K562 (cell line): ENCODE measurements at regions not wholly inside any gene's neighbourhood (a gene's known extent, or its start where the extent isn't known, plus 50 kb on each side); places are given as distances from the start of the nearest gene placed in this dataset.

Source experiments
- ELK1 ChIP-seq: sonication (generic); formaldehyde crosslinking; IDR thresholded peaks from 2 replicates; pipeline ENCODE4 v1.8.1; 2022; ENCODE audit warnings: missing genetic modification reagents
- NFIC ChIP-seq: fragments of 450-650 bp; IDR thresholded peaks from 2 replicates; pipeline ENCODE4 v1.6.1; 2017; ENCODE audit warnings: mild to moderate bottlenecking, inconsistent platforms
- NFYB ChIP-seq: IDR thresholded peaks from 2 replicates; pipeline ENCODE4 v1.6.1; 2011; ENCODE audit warnings: mild to moderate bottlenecking, moderate library complexity; ENCODE audit not compliant: insufficient read length; ENCODE audit errors: extremely low read depth
- UBTF ChIP-seq, 2 experiments: IDR thresholded peaks; 2 replicates each; pipeline ENCODE4 v1.6.1; 2012; ENCODE audit warnings: improper control_type of control experiment in 2 of 2, low read depth in 2 of 2, low read length in 2 of 2, borderline replicate concordance in 1 of 2
- ZNF239 ChIP-seq: fragments of 250-450 bp; sonication (Bioruptor Pico); IDR thresholded peaks from 2 replicates; pipeline ENCODE4 v1.4.0; 2020; ENCODE audit warnings: mild to moderate bottlenecking

- TF ChIP-seq UBTF (IDR thresholded peaks at IDR 0.05; ENCODE audit: borderline replicate concordance in 1 of 2, low read depth in 2 of 2, low read length in 2 of 2) (no peak), ELK1 (no peak), NFYB (no peak), NFIC (no peak), ZNF239 (CRISPR knock-in tag) (no peak)
Observed at GRCh38 chr4:115687052-115687755, 573.8 kb upstream of the NDST4 start.
